Spleen (tissue), 11 donors: ENCODE measurements at regions not wholly inside any gene's neighbourhood (a gene's known extent, or its start where the extent isn't known, plus 50 kb on each side); places are given as distances from the start of the nearest gene placed in this dataset.

ENCODE experiments used
- DNase-seq: peaks from one replicate; pipeline ENCODE4 v3.0.0-alpha.2; 2020
- H3K27ac ChIP-seq, 8 donors: fragments of 200-600 bp; sonication (generic) in 7 of 8; 1 replicate in 4 of 8; 2 replicates in 4 of 8; pipeline versions ENCODE4 v1.5.0 to v1.8.0; 2016 to 2021; ENCODE audit warnings: inconsistent platforms in 4 of 8, mild to moderate bottlenecking in 4 of 8, moderate library complexity in 1 of 8
- H3K27me3 ChIP-seq, 7 donors: fragments of 200-600 bp; sonication (generic) in 6 of 7; replicated peaks in 1 of 7; 1 replicate in 4 of 7; 2 replicates in 3 of 7; pipeline versions ENCODE4 v1.5.0 to v1.8.0; 2016 to 2021; ENCODE audit warnings: inconsistent platforms in 3 of 7, mild to moderate bottlenecking in 1 of 7
- H3K36me3 ChIP-seq, 6 donors: fragments of 200-600 bp; sonication (generic) in 5 of 6; 1 replicate in 4 of 6; 2 replicates in 2 of 6; pipeline versions ENCODE4 v1.5.0 to v1.8.0; 2016 to 2021; ENCODE audit warnings: inconsistent platforms in 2 of 6
- H3K4me1 ChIP-seq, 6 donors: fragments of 200-600 bp; sonication (generic) in 5 of 6; 1 replicate in 3 of 6; 2 replicates in 3 of 6; pipeline versions ENCODE4 v1.5.0 to v1.8.0; 2016 to 2021; ENCODE audit warnings: inconsistent platforms in 3 of 6
- H3K4me3 ChIP-seq, 8 donors: fragments of 200-600 bp; sonication (generic) in 7 of 8; 1 replicate in 4 of 8; 2 replicates in 4 of 8; pipeline versions ENCODE4 v1.5.0 to v1.8.0; 2016 to 2021; ENCODE audit warnings: inconsistent platforms in 4 of 8, mild to moderate bottlenecking in 4 of 8, moderate library complexity in 2 of 8
- H3K9me3 ChIP-seq, 8 donors: fragments of 200-600 bp; sonication (generic) in 7 of 8; 1 replicate in 4 of 8; 2 replicates in 4 of 8; pipeline versions ENCODE4 v1.5.0 to v1.8.0; 2016 to 2021; ENCODE audit warnings: inconsistent platforms in 4 of 8
- POLR2A ChIP-seq, 3 donors: fragments of 450-650 bp; IDR thresholded peaks; one replicate each; pipeline ENCODE4 v1.5.1; 2017; ENCODE audit warnings: antibody characterized with exemption in 3 of 3, mild to moderate bottlenecking in 1 of 3
- POLR2AphosphoS5 ChIP-seq, 3 donors: sonication (generic); formaldehyde crosslinking; IDR thresholded peaks; one replicate each; pipeline ENCODE4 v1.5.1; 2017; ENCODE audit warnings: antibody characterized with exemption in 3 of 3
- WGBS, 5 donors: extraction: QIAGEN DNeasy Blood & Tissue Kit in 3 of 5; methylation state at CpG; one replicate each; pipeline versions ENCODE4 v1.1.5 to v1.1.7; 2013 to 2018; 5-methylcytosine and 5-hydroxymethylcytosine counted together
- intact Hi-C: fragments of 100-400 bp; cut with DNase I; formaldehyde crosslinking; loops from one replicate; pipeline ENCODE4 v1.15.0; 2023; ENCODE audit warnings: low total_unique reads
- TF ChIP-seq, protein P1 (sequence below), 11 experiments: fragments of 200-600 bp in 7 of 11; fragments of 450-650 bp in 4 of 11; sonication (generic) in 4 of 11; IDR thresholded peaks in 8 of 11; conservative IDR thresholded peaks in 3 of 11; 1 replicate in 7 of 11; 2 replicates in 4 of 11; pipeline versions ENCODE4 v1.4.0 to v1.8.0; 2016 to 2021; ENCODE audit warnings: antibody characterized with exemption in 11 of 11, inconsistent platforms in 4 of 11, mild to moderate bottlenecking in 1 of 11
- donor health status: healthy with polysubstance abuse.
- donor health status: DM: no; HTN: no; CAD: no; lungs with moderate emphysema.
- donor health status: DM: no; HTN: no; CAD: no.
- donor health status: Bipolar disorder and iron deficiency.
- donor health status: healthy.
- donor health status: DM: no; HTN: no; CAD: no.
- donor health status: DM: yes; HTN: yes; CAD: no.

DNA sequence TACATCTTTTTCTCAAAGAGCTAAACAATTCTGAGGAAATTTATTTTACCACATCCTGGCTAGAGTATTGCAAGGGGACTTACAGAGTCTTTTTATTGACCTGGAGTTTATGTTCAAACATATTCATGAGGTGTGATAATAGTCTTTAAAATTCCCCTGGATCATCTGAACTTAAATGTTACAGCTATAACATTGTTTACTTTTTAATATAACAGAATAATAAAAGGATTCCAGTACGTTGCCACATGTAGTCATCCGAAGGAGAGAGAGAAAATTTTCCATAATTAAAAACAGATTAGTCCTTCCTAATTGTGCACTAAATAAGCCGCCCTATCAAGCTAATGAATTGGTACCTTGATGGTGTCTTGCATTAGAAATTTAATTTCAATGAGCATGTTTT lies 765.4 kb upstream of the MAP3K7 start:
- WGBS, 5 donors: 83 to 92% (median 90%) methylated on average over 3 of the region's 3 CpGs
- no peaks in the 10 kb centered on the region for H3K36me3 ChIP-seq
- no peaks in the 10 kb centered on the region for H3K27me3 ChIP-seq

DNA sequence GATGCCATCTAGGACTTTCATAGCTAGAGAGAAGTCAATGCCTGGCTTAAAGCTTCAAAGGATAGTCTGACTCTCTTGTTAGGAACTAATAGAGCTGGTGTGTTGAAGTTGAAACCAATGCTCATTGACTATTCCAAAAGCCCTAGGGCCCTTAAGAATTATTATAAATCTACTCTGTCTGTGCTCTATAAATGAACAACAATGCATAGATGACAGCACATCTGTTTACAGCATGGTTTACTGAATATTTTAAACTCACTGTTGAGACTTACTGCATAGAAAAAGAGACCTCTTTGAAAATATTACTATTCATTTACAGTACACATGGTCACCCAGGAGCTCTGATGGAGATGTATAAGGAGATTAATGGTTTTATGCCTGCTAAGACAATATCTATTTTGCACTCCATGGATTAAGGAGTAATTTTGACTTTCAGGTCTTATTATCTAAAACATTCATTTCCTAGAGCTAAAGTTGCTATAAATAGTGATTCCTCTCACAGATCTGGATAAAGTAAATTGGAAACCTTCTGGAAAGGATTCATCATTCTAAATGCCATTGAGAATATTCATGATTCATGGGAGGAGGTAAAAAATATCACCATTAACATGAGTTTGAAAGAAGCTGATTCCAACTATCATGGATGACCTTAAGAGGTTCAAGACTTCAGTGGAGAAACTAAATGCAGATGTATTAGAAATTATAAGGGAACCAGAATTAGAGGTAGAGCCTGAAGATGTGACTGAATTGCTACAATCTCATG lies 763.5 kb upstream of the MAP3K7 start:
- no peak for DNase-seq
- Histone ChIP-seq H3K27ac (no peak overlapping the region), H3K4me3 (no peak overlapping the region), H3K9me3 (no peaks in the 10 kb centered on the region), H3K4me1 (no peaks in the 10 kb centered on the region), H3K27me3 (no peaks in the 10 kb centered on the region), H3K36me3 (no peaks in the 10 kb centered on the region)
- TF ChIP-seq, protein P1, sequence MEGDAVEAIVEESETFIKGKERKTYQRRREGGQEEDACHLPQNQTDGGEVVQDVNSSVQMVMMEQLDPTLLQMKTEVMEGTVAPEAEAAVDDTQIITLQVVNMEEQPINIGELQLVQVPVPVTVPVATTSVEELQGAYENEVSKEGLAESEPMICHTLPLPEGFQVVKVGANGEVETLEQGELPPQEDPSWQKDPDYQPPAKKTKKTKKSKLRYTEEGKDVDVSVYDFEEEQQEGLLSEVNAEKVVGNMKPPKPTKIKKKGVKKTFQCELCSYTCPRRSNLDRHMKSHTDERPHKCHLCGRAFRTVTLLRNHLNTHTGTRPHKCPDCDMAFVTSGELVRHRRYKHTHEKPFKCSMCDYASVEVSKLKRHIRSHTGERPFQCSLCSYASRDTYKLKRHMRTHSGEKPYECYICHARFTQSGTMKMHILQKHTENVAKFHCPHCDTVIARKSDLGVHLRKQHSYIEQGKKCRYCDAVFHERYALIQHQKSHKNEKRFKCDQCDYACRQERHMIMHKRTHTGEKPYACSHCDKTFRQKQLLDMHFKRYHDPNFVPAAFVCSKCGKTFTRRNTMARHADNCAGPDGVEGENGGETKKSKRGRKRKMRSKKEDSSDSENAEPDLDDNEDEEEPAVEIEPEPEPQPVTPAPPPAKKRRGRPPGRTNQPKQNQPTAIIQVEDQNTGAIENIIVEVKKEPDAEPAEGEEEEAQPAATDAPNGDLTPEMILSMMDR (IDR thresholded peaks at IDR 0.05 in 8 of 11, conservative IDR thresholded peaks at IDR 0.05 in 3 of 11): no peak
- no peak for TF ChIP-seq POLR2A (IDR thresholded peaks at IDR 0.05)
- TF ChIP-seq POLR2AphosphoS5 (IDR thresholded peaks at IDR 0.05): no peak
- intact Hi-C loops: no loop called here

More for the DNA sequence above, 765.4 kb upstream of the MAP3K7 start:
- no peaks in the 10 kb centered on the region for H3K9me3 ChIP-seq
- H3K4me3 ChIP-seq: no peak overlapping the region
- intact Hi-C loops: no loop called here
- H3K4me1 ChIP-seq: no peaks in the 10 kb centered on the region
- DNase-seq: no peak
- H3K27ac ChIP-seq: no peak overlapping the region
- TF ChIP-seq POLR2AphosphoS5 (IDR thresholded peaks at IDR 0.05): no peak
- TF ChIP-seq POLR2A (IDR thresholded peaks at IDR 0.05): no peak
- TF ChIP-seq, protein P1 (IDR thresholded peaks at IDR 0.05 in 8 of 11, conservative IDR thresholded peaks at IDR 0.05 in 3 of 11): no peak

DNA sequence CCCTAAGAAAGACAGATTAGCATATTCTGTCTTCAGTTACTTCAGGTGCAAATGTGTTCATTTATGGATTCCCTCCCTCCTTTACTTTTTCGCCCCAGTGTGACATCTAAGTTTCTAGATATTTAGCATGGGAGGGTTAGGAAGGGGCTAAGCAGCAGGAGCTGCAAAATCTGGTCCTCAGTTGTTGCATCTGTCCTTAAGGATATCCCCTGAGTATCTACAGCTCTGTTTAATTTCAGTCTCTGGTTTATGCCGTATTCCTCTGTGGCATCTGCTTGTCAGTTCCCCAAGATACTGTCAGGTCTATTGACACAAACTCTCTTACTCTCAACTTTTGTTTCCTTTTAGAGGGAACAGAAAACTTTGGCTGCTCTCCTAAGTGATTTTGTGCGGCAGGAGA lies 754.6 kb upstream of the MAP3K7 start:
- intact Hi-C loops: no loop called here
- no peaks in the 10 kb centered on the region for H3K27me3 ChIP-seq
- no peak overlapping the region for H3K4me3 ChIP-seq
- no peak for DNase-seq
- no peaks in the 10 kb centered on the region for H3K36me3 ChIP-seq
- no peak overlapping the region for H3K27ac ChIP-seq
- no peaks in the 10 kb centered on the region for H3K9me3 ChIP-seq
- TF ChIP-seq, protein P1 (IDR thresholded peaks at IDR 0.05 in 8 of 11, conservative IDR thresholded peaks at IDR 0.05 in 3 of 11): no peak
- TF ChIP-seq POLR2A (IDR thresholded peaks at IDR 0.05) (no peak), POLR2AphosphoS5 (IDR thresholded peaks at IDR 0.05) (no peak)
- H3K4me1 ChIP-seq: no peaks in the 10 kb centered on the region
- WGBS, 5 donors: 78 to 84% (median 81%) methylated on average over 3 of the region's 3 CpGs

DNA sequence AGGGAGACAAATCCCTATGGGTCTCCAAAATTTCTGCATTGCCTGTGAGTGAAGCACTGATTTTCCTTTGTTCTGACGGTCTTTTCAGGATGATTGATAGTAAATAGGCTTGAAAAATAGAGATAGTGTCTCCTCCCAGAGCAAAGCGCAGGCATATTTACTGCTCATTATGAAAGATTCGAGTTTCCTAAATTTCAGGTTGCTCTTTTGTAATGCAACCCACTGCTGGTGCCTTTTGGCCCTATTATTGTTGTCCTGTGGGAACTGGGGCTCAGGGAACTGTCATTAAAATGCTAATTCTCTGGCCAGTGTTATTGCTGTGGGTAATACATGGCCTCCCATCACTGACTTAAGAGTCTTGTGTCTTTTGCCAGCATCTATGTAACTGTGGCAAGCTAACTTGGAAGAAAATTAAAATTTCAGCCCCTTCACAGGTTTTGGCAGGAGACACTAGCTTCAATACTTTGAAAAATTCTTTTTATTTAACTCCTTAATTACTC lies 754.1 kb upstream of the MAP3K7 start:
- intact Hi-C loops: no loop called here
- 70 to 81% (median 71%) methylated on average over 3 of the region's 3 CpGs for WGBS, 5 donors
- Histone ChIP-seq H3K9me3 (no peaks in the 10 kb centered on the region), H3K4me1 (no peaks in the 10 kb centered on the region), H3K27me3 (no peaks in the 10 kb centered on the region), H3K27ac (no peak overlapping the region), H3K36me3 (no peaks in the 10 kb centered on the region), H3K4me3 (no peak overlapping the region)
- TF ChIP-seq POLR2A (IDR thresholded peaks at IDR 0.05) (no peak), POLR2AphosphoS5 (IDR thresholded peaks at IDR 0.05) (no peak)
- TF ChIP-seq, protein P1 (IDR thresholded peaks at IDR 0.05 in 8 of 11, conservative IDR thresholded peaks at IDR 0.05 in 3 of 11): no peak
- DNase-seq: no peak
